Left lobe of liver (tissue), 2 donors: ENCODE measurements at regions not wholly inside any gene's neighbourhood (a gene's known extent, or its start where the extent isn't known, plus 50 kb on each side); places are given as distances from the start of the nearest gene placed in this dataset.
"Not testable (repeated sequence)": the region's sequence is repeated elsewhere in the genome, so short reads cannot be mapped to it uniquely, and the experiment has no call there.

ENCODE experiments used
- ATAC-seq: fragments of 200-7000 bp; cut with Tn5 transposase; one replicate; pipeline ENCODE4 v1.9.1; 2020; ENCODE audit warnings: mild to moderate bottlenecking, moderate library complexity
- DNase-seq: peaks from one replicate; pipeline ENCODE4 v3.0.0-alpha.2; 2020; ENCODE audit warnings: low spot score
- donor health status: DM: no; HTN: no; CAD: no; lungs with moderate emphysema.
- donor health status: DM: no; HTN: yes; CAD: no.

- no peak for ATAC-seq
- no peak for DNase-seq
These were observed 111.7 kb downstream of the PDGFA start for GRCh38 chr7:407721-408539.

- no peak for ATAC-seq
- DNase-seq: no peak
These were observed 110.8 kb downstream of the PDGFA start for GRCh38 chr7:408751-409311.

GRCh38 chr7:409339-410281 lies 110.0 kb downstream of the PDGFA start:
- DNase-seq: no peak
- no peak for ATAC-seq

- DNase-seq (no peak), ATAC-seq (no peak)
These were observed 109.2 kb downstream of the PDGFA start for GRCh38 chr7:410395-410910.

- ATAC-seq, DNase-seq: not testable (repeated sequence)
These were observed 108.5 kb downstream of the PDGFA start for GRCh38 chr7:411116-411515.

- DNase-seq (no peak), ATAC-seq (no peak)
These were observed 107.9 kb downstream of the PDGFA start for GRCh38 chr7:411677-412312.

- DNase-seq (no peak), ATAC-seq (no peak)
These were observed 107.3 kb downstream of the PDGFA start for GRCh38 chr7:412313-412710.

- ATAC-seq: no peak
- no peak for DNase-seq
These were observed 104.7 kb downstream of the PDGFA start for GRCh38 chr7:414681-415560.

GRCh38 chr7:415646-416525 lies 103.8 kb downstream of the PDGFA start:
- no peak for DNase-seq
- ATAC-seq: no peak

GRCh38 chr7:416761-417624 lies 102.7 kb downstream of the PDGFA start:
- no peak for ATAC-seq
- DNase-seq: no peak

- ATAC-seq (no peak), DNase-seq (no peak)
These were observed 102.1 kb downstream of the PDGFA start for GRCh38 chr7:417625-417889.

- no peak for DNase-seq
- ATAC-seq: no peak
These were observed 101.6 kb downstream of the PDGFA start for GRCh38 chr7:417973-418601.

GRCh38 chr7:418636-419280 lies 100.9 kb downstream of the PDGFA start:
- DNase-seq: no peak
- no peak for ATAC-seq

GRCh38 chr7:420142-421093 lies 99.2 kb downstream of the PDGFA start:
- no peak for ATAC-seq
- DNase-seq: no peak

- no peak for ATAC-seq
- DNase-seq: no peak
These were observed 98.3 kb downstream of the PDGFA start for GRCh38 chr7:421136-421991.
